Gastroesophageal sphincter (tissue), 2 donors: ENCODE measurements at regions not wholly inside any gene's neighbourhood (a gene's known extent, or its start where the extent isn't known, plus 50 kb on each side); places are given as distances from the start of the nearest gene placed in this dataset.

ENCODE experiments used
- EP300 ChIP-seq: sonication (generic); formaldehyde crosslinking; IDR thresholded peaks from one replicate; pipeline ENCODE4 v1.6.1; 2017; ENCODE audit warnings: antibody characterized with exemption, mild to moderate bottlenecking
- POLR2A ChIP-seq, 2 donors: fragments of 450-650 bp; IDR thresholded peaks; one replicate each; pipeline ENCODE4 v1.6.1; 2017; ENCODE audit warnings: antibody characterized with exemption in 2 of 2, mild to moderate bottlenecking in 2 of 2, moderate library complexity in 1 of 2

DNA sequence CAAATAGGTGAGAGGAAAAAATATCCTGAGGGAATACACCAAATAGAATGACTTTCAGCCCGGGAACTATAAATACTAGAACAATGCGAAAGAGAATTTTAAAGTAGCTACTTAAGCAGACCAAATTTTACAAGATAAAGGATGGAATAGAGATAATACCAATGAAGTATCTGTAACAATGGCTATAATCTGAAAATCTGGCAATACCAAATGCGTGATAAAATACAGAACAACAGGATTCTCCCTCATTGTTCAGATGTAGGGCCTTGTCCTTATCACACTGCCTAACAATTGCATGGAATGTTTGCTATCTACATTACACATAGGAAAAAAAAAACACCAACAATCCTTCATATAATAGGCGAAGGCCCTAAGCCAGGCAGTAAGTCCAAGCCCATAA, 815.4 kb upstream of the MDGA2 start:
- TF ChIP-seq POLR2A (IDR thresholded peaks at IDR 0.05) (no peak), EP300 (no peak)
